ENCODE measurements at regions not wholly inside any gene's neighbourhood (a gene's known extent, or its start where the extent isn't known, plus 50 kb on each side); places are given as distances from the start of the nearest gene placed in this dataset.

GRCh38 chr14:34035934-34036250, 85.0 kb upstream of the EGLN3 start:
- TF ChIP-seq CTCF (IDR thresholded peaks at IDR 0.05) = no peak

- no peak for TF ChIP-seq CTCF (IDR thresholded peaks at IDR 0.05)
These were observed 84.5 kb upstream of the EGLN3 start for GRCh38 chr14:34035177-34035933.

GRCh38 chr14:34034447-34035176, 83.7 kb upstream of the EGLN3 start:
- TF ChIP-seq CTCF (IDR thresholded peaks at IDR 0.05) = no peak

GRCh38 chr14:34032720-34033119, 81.8 kb upstream of the EGLN3 start:
- TF ChIP-seq CTCF (IDR thresholded peaks at IDR 0.05) = no peak

GRCh38 chr14:34030864-34031263, 80.0 kb upstream of the EGLN3 start:
- no peak for TF ChIP-seq CTCF (IDR thresholded peaks at IDR 0.05)

GRCh38 chr14:34029921-34030334, 79.1 kb upstream of the EGLN3 start:
- TF ChIP-seq CTCF (IDR thresholded peaks at IDR 0.05) = no peak

- no peak for TF ChIP-seq CTCF (IDR thresholded peaks at IDR 0.05)
These were observed 77.2 kb upstream of the EGLN3 start for GRCh38 chr14:34027990-34028495.
